ENCODE measurements at regions not wholly inside any gene's neighbourhood (a gene's known extent, or its start where the extent isn't known, plus 50 kb on each side); places are given as distances from the start of the nearest gene placed in this dataset.

DNA sequence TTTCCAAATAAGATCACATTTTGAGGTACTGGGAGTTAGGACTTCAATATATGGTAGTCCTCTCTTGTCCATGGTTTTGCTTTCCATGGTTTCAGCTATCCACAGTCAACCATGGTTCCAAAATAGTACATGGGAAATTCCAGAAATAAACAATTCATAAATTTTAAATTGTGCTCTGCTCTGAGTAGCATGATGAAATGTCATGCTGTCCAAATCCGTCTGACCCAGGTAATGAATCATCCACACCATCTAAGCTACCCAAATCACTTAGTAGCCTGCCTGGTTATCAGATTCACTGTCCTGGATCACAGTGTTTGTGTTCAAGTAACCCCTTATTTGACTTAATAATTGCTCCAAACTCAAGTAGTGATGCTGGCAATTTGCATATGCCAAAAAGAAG, 197.9 kb downstream of the TMTC3 start:
- TF ChIP-seq ZNF335 (tag by site-specific recombination; conservative IDR thresholded peaks at IDR 0.05) (no peak), ZNF792 (tag by site-specific recombination; IDR thresholded peaks at IDR 0.05) (no peak)
